DND-41 (cell line): ENCODE measurements at regions not wholly inside any gene's neighbourhood (a gene's known extent, or its start where the extent isn't known, plus 50 kb on each side); places are given as distances from the start of the nearest gene placed in this dataset.

Source experiments
- ATAC-seq: fragments of 200-7000 bp; cut with Tn5 transposase; 3 replicates; pipeline ENCODE4 v1.9.1; 2021; ENCODE audit warnings: low read depth; ENCODE audit not compliant: insufficient read depth
- DNase-seq: peaks from one replicate; pipeline ENCODE4 v3.0.0-alpha.2; 2020
- H2AFZ ChIP-seq: 2 replicates; pipeline ENCODE4 v1.6.0; 2012; ENCODE audit warnings: low read depth, low read length
- H3K27ac ChIP-seq: 2 replicates; pipeline ENCODE4 v1.5.1; 2012; ENCODE audit warnings: low read length, inconsistent platforms
- H3K27me3 ChIP-seq: fragments of 200-600 bp; sonication (generic); 2 replicates; pipeline ENCODE4 v1.6.0; 2012; ENCODE audit warnings: low read length, mild to moderate bottlenecking, inconsistent platforms; ENCODE audit not compliant: insufficient read depth, poor library complexity
- H3K36me3 ChIP-seq: 2 replicates; pipeline ENCODE4 v1.5.1; 2012; ENCODE audit warnings: low read length, inconsistent platforms; ENCODE audit not compliant: insufficient read depth
- H3K4me1 ChIP-seq: 2 replicates; pipeline ENCODE4 v1.5.1; 2012; ENCODE audit warnings: mild to moderate bottlenecking, low read length; ENCODE audit not compliant: insufficient read depth
- H3K4me2 ChIP-seq: 2 replicates; pipeline ENCODE4 v1.6.0; 2012; ENCODE audit warnings: mild to moderate bottlenecking, moderate library complexity, low read length, inconsistent platforms; ENCODE audit not compliant: insufficient read depth
- H3K4me3 ChIP-seq, 2 experiments: fragments of 200-600 bp in 1 of 2; shearing (Covaris generic) in 1 of 2; 2 replicates each; pipeline ENCODE4 v1.5.1; 2012 to 2016; ENCODE audit warnings: inconsistent platforms in 2 of 2, low read length in 2 of 2, mild to moderate bottlenecking in 2 of 2, low read depth in 1 of 2, moderate library complexity in 1 of 2
- H3K79me2 ChIP-seq: 2 replicates; pipeline ENCODE4 v1.6.0; 2012; ENCODE audit warnings: low read length, inconsistent platforms; ENCODE audit not compliant: insufficient read depth
- H3K9ac ChIP-seq: 2 replicates; pipeline ENCODE4 v1.6.0; 2012; ENCODE audit warnings: low read depth, mild to moderate bottlenecking, inconsistent platforms, low read length, moderate library complexity
- H3K9me3 ChIP-seq: 2 replicates; pipeline ENCODE4 v1.5.1; 2012; ENCODE audit warnings: low read length, moderate library complexity, mild to moderate bottlenecking, inconsistent platforms; ENCODE audit not compliant: insufficient read depth, severe bottlenecking
- H4K20me1 ChIP-seq: 2 replicates; pipeline ENCODE4 v1.6.0; 2012; ENCODE audit warnings: low read length; ENCODE audit not compliant: insufficient read depth
- EZH2 ChIP-seq: IDR thresholded peaks from 3 replicates; pipeline ENCODE4 v1.6.1; 2012; ENCODE audit warnings: borderline replicate concordance, low read depth, mild to moderate bottlenecking, moderate library complexity, low read length, inconsistent platforms; ENCODE audit not compliant: severe bottlenecking
- TF ChIP-seq, protein P1 (sequence below): IDR thresholded peaks from 2 replicates; pipeline ENCODE4 v1.5.1; 2012; ENCODE audit warnings: borderline replicate concordance, low read length, moderate library complexity, mild to moderate bottlenecking; ENCODE audit not compliant: poor library complexity, severe bottlenecking; ENCODE audit errors: extremely low read depth

DNA sequence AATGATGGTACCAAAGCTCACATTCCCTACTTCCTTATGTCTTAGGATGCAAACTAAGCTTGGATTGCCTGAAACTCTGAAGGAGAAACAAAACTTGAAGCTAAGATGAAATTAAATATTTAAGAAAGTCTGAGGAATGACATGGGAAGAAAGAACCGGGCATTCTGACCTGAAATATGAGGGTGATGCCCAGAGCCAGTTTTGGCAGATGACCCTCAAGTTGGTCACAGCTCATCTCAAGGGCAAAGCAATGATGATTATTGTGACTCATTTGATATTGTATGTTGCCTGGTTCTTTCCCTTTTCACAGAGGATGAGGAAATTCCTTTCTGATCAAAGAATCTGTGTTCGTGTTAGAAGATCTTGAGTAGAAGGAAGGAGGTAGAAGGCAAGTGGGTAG, 96.0 kb upstream of the NHS start:
- H4K20me1 ChIP-seq = no peaks in the 10 kb centered on the region
- H3K9ac ChIP-seq = no peak overlapping the region
- H3K4me3 ChIP-seq = no peak overlapping the region
- ATAC-seq (no peak), DNase-seq (no peak)
- H3K9me3 ChIP-seq = no peaks in the 10 kb centered on the region
- no peaks in the 10 kb centered on the region for H3K36me3 ChIP-seq
- H3K27me3 ChIP-seq = no peaks in the 10 kb centered on the region
- no peak overlapping the region for H3K4me2 ChIP-seq
- H3K4me1 ChIP-seq = no peaks in the 10 kb centered on the region
- H3K27ac ChIP-seq = no peak overlapping the region
- no peak overlapping the region for H2AFZ ChIP-seq
- H3K79me2 ChIP-seq = no peaks in the 10 kb centered on the region
- TF ChIP-seq, protein P1, sequence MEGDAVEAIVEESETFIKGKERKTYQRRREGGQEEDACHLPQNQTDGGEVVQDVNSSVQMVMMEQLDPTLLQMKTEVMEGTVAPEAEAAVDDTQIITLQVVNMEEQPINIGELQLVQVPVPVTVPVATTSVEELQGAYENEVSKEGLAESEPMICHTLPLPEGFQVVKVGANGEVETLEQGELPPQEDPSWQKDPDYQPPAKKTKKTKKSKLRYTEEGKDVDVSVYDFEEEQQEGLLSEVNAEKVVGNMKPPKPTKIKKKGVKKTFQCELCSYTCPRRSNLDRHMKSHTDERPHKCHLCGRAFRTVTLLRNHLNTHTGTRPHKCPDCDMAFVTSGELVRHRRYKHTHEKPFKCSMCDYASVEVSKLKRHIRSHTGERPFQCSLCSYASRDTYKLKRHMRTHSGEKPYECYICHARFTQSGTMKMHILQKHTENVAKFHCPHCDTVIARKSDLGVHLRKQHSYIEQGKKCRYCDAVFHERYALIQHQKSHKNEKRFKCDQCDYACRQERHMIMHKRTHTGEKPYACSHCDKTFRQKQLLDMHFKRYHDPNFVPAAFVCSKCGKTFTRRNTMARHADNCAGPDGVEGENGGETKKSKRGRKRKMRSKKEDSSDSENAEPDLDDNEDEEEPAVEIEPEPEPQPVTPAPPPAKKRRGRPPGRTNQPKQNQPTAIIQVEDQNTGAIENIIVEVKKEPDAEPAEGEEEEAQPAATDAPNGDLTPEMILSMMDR = no peak
- no peak for TF ChIP-seq EZH2

DNA sequence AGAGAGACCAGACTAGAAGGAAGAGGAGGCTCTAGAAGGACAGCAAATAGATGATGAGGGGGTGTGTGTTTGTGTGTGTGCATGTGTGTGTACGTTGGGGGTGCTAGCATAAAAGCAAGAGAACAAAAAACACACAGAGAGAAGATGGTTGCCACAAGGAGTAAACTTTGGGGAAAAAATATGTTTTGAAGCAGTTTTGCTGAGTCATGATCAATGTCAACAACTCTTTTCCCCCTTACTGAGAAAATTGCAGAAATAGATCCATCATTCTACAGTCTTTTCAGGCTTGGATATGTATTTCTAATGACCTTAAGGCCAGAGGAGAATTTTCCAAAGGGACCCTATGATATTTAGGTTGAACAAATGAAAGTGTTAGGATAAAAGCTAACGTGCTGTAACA, 89.0 kb upstream of the NHS start:
- Histone ChIP-seq H3K27me3 (no peaks in the 10 kb centered on the region), H3K4me1 (no peaks in the 10 kb centered on the region), H3K4me2 (no peak overlapping the region), H2AFZ (no peak overlapping the region), H3K9ac (no peak overlapping the region), H3K36me3 (no peaks in the 10 kb centered on the region), H3K4me3 (no peak overlapping the region), H3K9me3 (no peaks in the 10 kb centered on the region), H3K79me2 (no peaks in the 10 kb centered on the region), H4K20me1 (no peaks in the 10 kb centered on the region), H3K27ac (no peak overlapping the region)
- TF ChIP-seq, protein P1 = no peak
- ATAC-seq = no peak
- no peak for DNase-seq

DNA sequence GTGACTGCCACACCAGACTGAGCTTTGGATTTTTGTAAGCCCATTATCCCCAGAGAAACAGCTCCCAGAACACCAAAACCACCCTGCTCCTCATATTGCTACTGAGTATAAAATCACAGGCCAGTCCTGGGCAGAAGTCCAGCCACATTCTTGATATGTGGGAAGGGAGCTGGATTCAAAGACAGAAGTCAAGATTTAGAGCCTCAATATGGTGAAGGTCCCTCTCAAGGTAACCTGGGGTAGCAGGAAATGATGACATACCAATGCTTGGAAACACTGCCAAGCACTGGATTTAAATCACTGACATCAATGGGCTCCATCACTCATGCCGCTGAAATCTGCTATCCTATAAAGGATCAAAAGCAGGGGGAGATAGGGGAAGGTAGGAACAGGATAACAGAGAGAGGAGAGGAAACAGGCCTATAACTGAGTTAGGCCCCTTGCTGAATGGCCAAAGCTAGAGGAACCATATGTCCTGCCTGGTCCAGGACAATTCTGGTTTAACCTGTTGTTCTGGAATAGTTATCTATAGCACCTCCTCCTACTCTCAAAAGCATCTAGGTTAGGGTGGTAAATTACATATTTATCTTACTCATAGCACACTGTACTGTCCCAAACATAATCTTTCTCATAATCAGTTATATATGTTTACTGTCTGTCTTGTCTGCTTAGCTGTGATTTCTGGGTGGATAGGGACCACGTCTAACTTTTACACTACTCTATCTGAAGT, 83.7 kb upstream of the NHS start:
- H3K79me2 ChIP-seq = no peaks in the 10 kb centered on the region
- H2AFZ ChIP-seq = no peak overlapping the region
- no peak overlapping the region for H3K27ac ChIP-seq
- no peaks in the 10 kb centered on the region for H3K36me3 ChIP-seq
- ATAC-seq = no peak
- H4K20me1 ChIP-seq = no peaks in the 10 kb centered on the region
- no peak overlapping the region for H3K4me2 ChIP-seq
- H3K9ac ChIP-seq = no peak overlapping the region
- DNase-seq = no peak
- no peaks in the 10 kb centered on the region for H3K27me3 ChIP-seq
- no peak for TF ChIP-seq EZH2
- TF ChIP-seq, protein P1 = no peak
- no peak overlapping the region for H3K4me3 ChIP-seq
- no peaks in the 10 kb centered on the region for H3K4me1 ChIP-seq
- no peaks in the 10 kb centered on the region for H3K9me3 ChIP-seq
